Muscle of leg (tissue), 3 donors: ENCODE measurements at regions not wholly inside any gene's neighbourhood (a gene's known extent, or its start where the extent isn't known, plus 50 kb on each side); places are given as distances from the start of the nearest gene placed in this dataset.

Experiments
- DNase-seq: peaks from one replicate; pipeline ENCODE4 v3.0.0; 2013
- H3K27ac ChIP-seq: one replicate; pipeline ENCODE4 v1.5.1; 2013; ENCODE audit warnings: mild to moderate bottlenecking, low read length, control low read depth
- H3K27me3 ChIP-seq: one replicate; pipeline ENCODE4 v1.6.1; 2013; ENCODE audit warnings: low read length; ENCODE audit not compliant: control insufficient read depth, insufficient read depth
- H3K36me3 ChIP-seq: one replicate; pipeline ENCODE4 v1.6.1; 2013; ENCODE audit warnings: low read length; ENCODE audit not compliant: control insufficient read depth, insufficient read depth
- H3K4me1 ChIP-seq: one replicate; pipeline ENCODE4 v1.6.1; 2013; ENCODE audit warnings: low read length; ENCODE audit not compliant: control insufficient read depth, insufficient read depth
- H3K4me3 ChIP-seq: one replicate; pipeline ENCODE4 v1.5.1; 2013; ENCODE audit warnings: low read length, control low read depth
- H3K9me3 ChIP-seq: replicated peaks from 2 replicates; pipeline ENCODE4 v1.6.1; 2013; ENCODE audit warnings: low read depth, low read length; ENCODE audit not compliant: control insufficient read depth
- WGBS: methylation state at CpG from one replicate; pipeline ENCODE4 v1.1.5; 2013; ENCODE audit warnings: missing lambda C conversion rate; ENCODE audit not compliant: insufficient coverage; 5-methylcytosine and 5-hydroxymethylcytosine counted together

DNA sequence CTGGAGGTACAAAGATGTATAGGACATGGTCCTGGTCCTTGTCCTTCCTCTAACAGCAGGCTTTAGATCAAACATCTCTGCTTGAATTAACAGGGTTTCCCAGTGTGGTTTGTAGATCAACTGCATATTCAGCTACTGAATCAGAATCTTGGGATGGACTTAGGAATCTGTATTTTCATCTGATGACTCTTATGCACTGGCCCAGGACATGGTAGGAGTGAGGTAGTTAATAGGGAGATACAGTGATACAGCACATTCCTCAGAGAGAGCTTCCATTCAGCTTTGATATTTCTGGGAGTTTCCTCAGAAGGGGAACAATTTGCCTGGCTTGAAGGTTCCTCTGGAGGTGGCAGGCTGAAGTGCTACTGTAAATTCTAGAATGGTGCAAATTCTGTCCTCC, 203.1 kb downstream of the LARP7 start:
- H3K4me1 ChIP-seq, result no peaks in the 10 kb centered on the region
- H3K27ac ChIP-seq, result no peak overlapping the region
- DNase-seq, result no peak
- H3K9me3 ChIP-seq, result peaks cover 2% of the 10 kb centered on the region
- no peaks in the 10 kb centered on the region for H3K27me3 ChIP-seq
- H3K36me3 ChIP-seq, result no peaks in the 10 kb centered on the region
- H3K4me3 ChIP-seq, result no peak overlapping the region

DNA sequence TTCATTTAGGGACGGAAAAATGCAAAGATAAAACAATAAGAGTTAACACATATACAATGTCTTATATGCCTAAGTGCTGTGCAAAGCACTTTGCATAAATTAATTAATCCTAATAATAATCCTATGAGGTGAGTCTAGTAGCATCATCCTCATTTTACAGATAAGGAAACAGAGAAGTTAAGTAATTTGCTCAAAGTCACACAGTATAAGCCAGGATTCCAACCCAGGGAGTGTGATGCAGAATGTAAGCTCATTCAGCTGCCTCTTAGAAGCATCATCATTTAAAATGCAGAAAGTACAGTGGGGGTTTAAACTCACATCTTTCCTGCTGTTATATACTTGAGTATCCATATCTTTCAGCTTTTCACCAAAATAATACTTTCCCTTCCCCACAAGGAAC, 203.7 kb downstream of the LARP7 start:
- H3K27me3 ChIP-seq, result no peaks in the 10 kb centered on the region
- H3K36me3 ChIP-seq, result no peaks in the 10 kb centered on the region
- H3K4me1 ChIP-seq, result no peaks in the 10 kb centered on the region
- H3K27ac ChIP-seq, result no peak overlapping the region
- no peak overlapping the region for H3K4me3 ChIP-seq
- no CpG with 5 or more reads among the region's 1 CpG for WGBS
- no peak for DNase-seq
- H3K9me3 ChIP-seq, result peaks cover 2% of the 10 kb centered on the region

- WGBS, result 94% methylated on average over 4 of the region's 10 CpGs
- Histone ChIP-seq H3K4me1 (no peaks in the 10 kb centered on the region), H3K9me3 (no peaks in the 10 kb centered on the region), H3K36me3 (peaks cover 3% of the 10 kb centered on the region), H3K27ac (no peak overlapping the region), H3K4me3 (no peak overlapping the region), H3K27me3 (no peaks in the 10 kb centered on the region)
- DNase-seq, result no peak
Observed at GRCh38 chr4:112842513-112842912, 205.6 kb downstream of the LARP7 start.

- no peaks in the 10 kb centered on the region for H3K9me3 ChIP-seq
- H3K27ac ChIP-seq, result no peak overlapping the region
- no peaks in the 10 kb centered on the region for H3K4me1 ChIP-seq
- WGBS, result no CpG with 5 or more reads among the region's 3 CpGs
- H3K4me3 ChIP-seq, result no peak overlapping the region
- DNase-seq, result no peak
- H3K36me3 ChIP-seq, result peaks cover 3% of the 10 kb centered on the region
- H3K27me3 ChIP-seq, result no peaks in the 10 kb centered on the region
Observed at GRCh38 chr4:112845386-112845785, 204.1 kb upstream of the ANK2 start.

DNA sequence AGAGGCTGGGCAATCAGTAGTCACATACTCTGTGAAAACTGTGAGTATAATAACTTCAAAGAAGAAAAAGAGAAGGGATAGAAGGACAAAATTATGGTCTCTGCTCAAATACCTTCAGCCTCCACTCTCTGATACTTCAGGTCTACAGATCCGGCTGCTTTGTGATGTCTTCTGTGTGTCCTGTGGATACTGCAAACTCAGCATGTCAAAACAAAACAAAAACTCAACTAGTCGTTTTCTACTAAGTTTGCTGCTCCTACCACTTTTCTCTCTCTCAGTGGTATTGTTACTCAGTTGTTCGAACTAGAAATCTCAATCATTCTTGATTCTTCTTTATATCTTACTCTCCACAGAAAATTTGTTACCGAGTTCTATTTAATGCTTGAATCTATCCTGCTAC, 202.4 kb upstream of the ANK2 start:
- Histone ChIP-seq H3K36me3 (peaks cover 3% of the 10 kb centered on the region), H3K27me3 (no peaks in the 10 kb centered on the region), H3K9me3 (no peaks in the 10 kb centered on the region), H3K4me3 (no peak overlapping the region), H3K4me1 (no peaks in the 10 kb centered on the region), H3K27ac (no peak overlapping the region)
- WGBS, result 75% methylated on average over 4 of the region's 4 CpGs
- DNase-seq, result no peak

GRCh38 chr4:112847781-112848180, 201.7 kb upstream of the ANK2 start:
- Histone ChIP-seq H3K27me3 (no peaks in the 10 kb centered on the region), H3K4me1 (no peaks in the 10 kb centered on the region), H3K9me3 (no peaks in the 10 kb centered on the region), H3K27ac (no peak overlapping the region), H3K4me3 (no peak overlapping the region), H3K36me3 (peaks cover 3% of the 10 kb centered on the region)
- 100% methylated on average over 1 of the region's 4 CpGs for WGBS
- DNase-seq, result no peak

DNA sequence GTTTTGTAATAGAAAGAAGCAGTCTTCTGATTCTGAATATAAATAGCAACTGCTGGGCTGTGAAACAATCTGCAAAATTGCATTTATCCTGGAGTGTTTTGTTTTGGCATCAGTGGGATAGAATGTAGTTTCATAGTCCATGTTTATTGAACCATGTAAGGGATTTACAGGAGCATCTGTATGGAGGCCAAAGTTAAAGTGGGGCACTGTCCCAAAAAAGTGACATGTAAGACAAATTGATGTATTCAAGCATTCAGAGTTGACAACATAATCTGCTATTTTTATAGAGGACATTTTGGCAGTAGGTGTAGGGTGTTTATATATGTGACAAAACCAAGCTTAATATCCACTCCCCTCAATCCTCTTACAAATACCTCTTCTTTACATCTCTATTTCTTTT, 200.5 kb upstream of the ANK2 start:
- Histone ChIP-seq H3K27ac (no peak overlapping the region), H3K27me3 (no peaks in the 10 kb centered on the region), H3K9me3 (no peaks in the 10 kb centered on the region), H3K4me1 (peaks cover 2% of the 10 kb centered on the region), H3K4me3 (no peak overlapping the region), H3K36me3 (peaks cover 3% of the 10 kb centered on the region)
- peak; percentile 64 for DNase-seq

DNA sequence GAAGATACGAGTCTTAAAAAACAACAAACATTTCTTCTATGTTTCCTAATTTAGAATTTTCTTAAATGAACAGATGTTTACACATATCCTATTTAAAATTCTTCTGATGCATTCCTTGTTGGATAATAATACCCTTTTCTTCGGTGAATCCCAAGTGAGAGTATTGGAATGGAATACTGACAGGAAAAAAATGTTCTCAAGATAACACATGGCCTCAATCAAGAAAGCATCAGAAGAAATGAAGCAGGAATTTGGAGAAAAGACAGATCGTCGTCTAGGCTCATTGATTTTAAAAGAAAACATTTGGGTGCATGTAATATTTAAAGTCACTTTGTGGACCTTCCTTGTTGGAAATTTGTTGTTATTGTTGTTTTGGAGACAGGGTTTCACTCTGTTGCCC, 196.9 kb upstream of the ANK2 start:
- Histone ChIP-seq H3K4me1 (peaks cover 2% of the 10 kb centered on the region), H3K4me3 (no peak overlapping the region), H3K27ac (no peak overlapping the region), H3K9me3 (no peaks in the 10 kb centered on the region), H3K27me3 (no peaks in the 10 kb centered on the region), H3K36me3 (no peaks in the 10 kb centered on the region)
- peak; percentile 76 for DNase-seq
- WGBS, result 25% methylated on average over 2 of the region's 4 CpGs

GRCh38 chr4:112853662-112854256, 195.7 kb upstream of the ANK2 start:
- no peak overlapping the region for H3K4me3 ChIP-seq
- H3K27ac ChIP-seq, result no peak overlapping the region
- 60% methylated on average over 1 of the region's 3 CpGs for WGBS
- H3K27me3 ChIP-seq, result no peaks in the 10 kb centered on the region
- H3K9me3 ChIP-seq, result no peaks in the 10 kb centered on the region
- DNase-seq, result peak; percentile 39
- no peaks in the 10 kb centered on the region for H3K36me3 ChIP-seq
- peaks cover 2% of the 10 kb centered on the region for H3K4me1 ChIP-seq

DNA sequence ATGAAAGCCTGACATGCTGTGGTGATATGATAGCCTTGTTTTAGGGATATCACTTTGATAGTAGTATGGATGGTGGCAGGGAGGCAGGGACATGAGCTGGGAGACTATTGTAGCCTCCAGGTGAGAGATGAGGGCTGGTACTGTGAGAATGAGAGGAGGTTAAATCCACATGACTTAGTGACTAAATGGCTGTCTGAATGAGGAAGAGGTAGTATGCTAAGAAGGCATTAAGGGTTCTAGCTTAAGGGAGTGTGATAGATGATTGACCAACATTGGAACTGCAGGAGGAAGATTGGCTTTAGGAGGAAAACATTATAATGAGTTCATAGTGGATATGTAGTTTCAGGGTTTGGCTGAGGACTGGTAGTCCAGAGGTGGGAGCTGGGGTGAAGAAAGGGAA, 195.0 kb upstream of the ANK2 start:
- Histone ChIP-seq H3K27me3 (no peaks in the 10 kb centered on the region), H3K27ac (no peak overlapping the region)
- no peak for DNase-seq

GRCh38 chr4:112855058-112855457, 194.4 kb upstream of the ANK2 start:
- no peaks in the 10 kb centered on the region for H3K36me3 ChIP-seq
- 33% methylated on average over 1 of the region's 3 CpGs for WGBS
- peak; percentile 31 for DNase-seq

More for the DNA sequence above, 195.0 kb upstream of the ANK2 start:
- Histone ChIP-seq H3K4me3 (no peak overlapping the region), H3K36me3 (no peaks in the 10 kb centered on the region), H3K4me1 (peaks cover 3% of the 10 kb centered on the region), H3K9me3 (no peaks in the 10 kb centered on the region)

More at GRCh38 chr4:112855058-112855457, 194.4 kb upstream of the ANK2 start:
- no peaks in the 10 kb centered on the region for H3K9me3 ChIP-seq
- H3K4me1 ChIP-seq, result peaks cover 5% of the 10 kb centered on the region
- no peak overlapping the region for H3K27ac ChIP-seq
- no peak overlapping the region for H3K4me3 ChIP-seq
- no peaks in the 10 kb centered on the region for H3K27me3 ChIP-seq
